ENCODE measurements at regions not wholly inside any gene's neighbourhood (a gene's known extent, or its start where the extent isn't known, plus 50 kb on each side); places are given as distances from the start of the nearest gene placed in this dataset.

DNA sequence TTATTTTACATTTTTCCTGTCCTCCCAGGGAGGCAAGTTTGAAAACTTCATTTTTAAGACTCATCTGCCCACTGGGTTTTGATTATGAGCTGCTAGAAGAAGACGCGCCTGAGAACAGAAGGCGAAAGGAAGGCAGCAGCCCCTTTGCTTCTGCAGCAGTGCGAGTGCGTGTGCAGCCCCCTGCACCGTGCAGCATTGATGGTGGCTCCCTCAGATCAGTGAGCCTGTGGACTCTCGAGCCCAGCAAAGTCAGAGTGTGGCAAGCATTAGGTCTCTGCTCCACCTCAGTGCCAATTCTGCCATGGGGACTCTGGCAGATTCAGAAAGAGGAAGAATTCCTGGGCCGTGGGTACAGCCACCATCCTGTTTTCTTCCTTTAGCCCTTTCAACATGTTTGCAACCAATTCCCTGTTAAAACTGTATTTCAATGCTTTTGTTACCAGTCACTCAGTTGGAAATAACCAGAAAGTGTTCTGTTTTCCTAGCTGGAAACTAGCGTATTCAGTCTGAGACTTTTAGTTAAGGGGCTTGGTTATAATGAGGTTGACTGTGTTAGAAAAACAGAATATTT, 134.8 kb upstream of the OGFRL1 start:
- TF ChIP-seq CTCF (IDR thresholded peaks at IDR 0.05 in 8 of 11, conservative IDR thresholded peaks at IDR 0.05 in 3 of 11), result no peak
- TF ChIP-seq POLR2AphosphoS5 (IDR thresholded peaks at IDR 0.05), result no peak
